LNCAP (cell line): ENCODE measurements at regions not wholly inside any gene's neighbourhood (a gene's known extent, or its start where the extent isn't known, plus 50 kb on each side); places are given as distances from the start of the nearest gene placed in this dataset.

Experiments used
- CTCF ChIP-seq: fragments of 450-650 bp; IDR thresholded peaks from 2 replicates; pipeline ENCODE4 v1.5.1; 2017; ENCODE audit warnings: mild to moderate bottlenecking

GRCh38 chr12:93103154-93103553 lies 174.1 kb upstream of the EEA1 start:
- no peak for TF ChIP-seq CTCF

- TF ChIP-seq CTCF: no peak
Measured at GRCh38 chr12:93104535-93104934, 175.4 kb upstream of the EEA1 start.

GRCh38 chr12:93106910-93107309 lies 177.8 kb upstream of the EEA1 start:
- no peak for TF ChIP-seq CTCF

GRCh38 chr12:93107514-93108312 lies 178.6 kb upstream of the EEA1 start:
- no peak for TF ChIP-seq CTCF

- no peak for TF ChIP-seq CTCF
Measured at GRCh38 chr12:93108985-93109384, 179.9 kb upstream of the EEA1 start.

- no peak for TF ChIP-seq CTCF
Measured at GRCh38 chr12:93109551-93110203, 180.6 kb upstream of the EEA1 start.

GRCh38 chr12:93111773-93112172 lies 182.7 kb upstream of the EEA1 start:
- TF ChIP-seq CTCF: no peak
